MM.1S (cell line): ENCODE measurements at regions not wholly inside any gene's neighbourhood (a gene's known extent, or its start where the extent isn't known, plus 50 kb on each side); places are given as distances from the start of the nearest gene placed in this dataset.
A peak's percentile ranks its signal among the peaks of the same experiment; 100 is the strongest.

Experiments used
- DNase-seq: peaks from one replicate; pipeline ENCODE4 v3.0.0-alpha.2; 2015
- H2AFZ ChIP-seq: fragments of 300-600 bp; sonication (generic); 2 replicates; pipeline ENCODE4 v1.6.0; 2016; ENCODE audit warnings: antibody characterized with exemption, low read length
- H3F3A ChIP-seq: fragments of 300-600 bp; sonication (generic); 2 replicates; pipeline ENCODE4 v1.6.1; 2016; ENCODE audit warnings: mild to moderate bottlenecking, antibody characterized with exemption, low read length, moderate library complexity, mixed read lengths; ENCODE audit not compliant: insufficient read depth
- H3K27ac ChIP-seq: fragments of 300-600 bp; sonication (generic); 2 replicates; pipeline ENCODE4 v1.5.1; 2016; ENCODE audit warnings: mild to moderate bottlenecking, low read length
- H3K27me3 ChIP-seq: fragments of 300-600 bp; sonication (generic); replicated peaks from 2 replicates; pipeline ENCODE4 v1.6.0; 2016; ENCODE audit warnings: low read length; ENCODE audit not compliant: insufficient read depth
- H3K36me3 ChIP-seq: fragments of 300-600 bp; sonication (generic); replicated peaks from 2 replicates; pipeline ENCODE4 v1.6.1; 2016; ENCODE audit warnings: mild to moderate bottlenecking, low read length, mixed read lengths; ENCODE audit not compliant: insufficient read depth
- H3K4me1 ChIP-seq: fragments of 300-600 bp; sonication (generic); 2 replicates; pipeline ENCODE4 v1.6.1; 2016; ENCODE audit warnings: low read length, mixed read lengths
- H3K4me2 ChIP-seq: fragments of 300-600 bp; sonication (generic); 2 replicates; pipeline ENCODE4 v1.6.0; 2016; ENCODE audit warnings: low read depth, low read length
- H3K4me3 ChIP-seq: fragments of 300-600 bp; sonication (generic); 2 replicates; pipeline ENCODE4 v1.5.1; 2016; ENCODE audit warnings: low read length, mixed read lengths
- H3K79me2 ChIP-seq: fragments of 300-600 bp; sonication (generic); 2 replicates; pipeline ENCODE4 v1.6.1; 2016; ENCODE audit warnings: mixed run types, low read length, mixed read lengths
- H3K9ac ChIP-seq: fragments of 300-600 bp; sonication (generic); 2 replicates; pipeline ENCODE4 v1.6.1; 2016; ENCODE audit warnings: low read length, mixed read lengths
- H3K9me2 ChIP-seq: fragments of 300-600 bp; sonication (generic); replicated peaks from 2 replicates; pipeline ENCODE4 v1.6.1; 2016; ENCODE audit warnings: mild to moderate bottlenecking, low read length, mixed read lengths; ENCODE audit not compliant: insufficient read depth
- H3K9me3 ChIP-seq: fragments of 300-600 bp; sonication (generic); replicated peaks from 2 replicates; pipeline ENCODE4 v1.6.1; 2016; ENCODE audit warnings: mild to moderate bottlenecking, low read length, mixed read lengths; ENCODE audit not compliant: insufficient read depth
- H4K20me1 ChIP-seq: fragments of 300-600 bp; sonication (generic); 2 replicates; pipeline ENCODE4 v1.6.1; 2016; ENCODE audit warnings: mild to moderate bottlenecking, low read length, moderate library complexity, mixed read lengths; ENCODE audit not compliant: insufficient read depth
- CTCF ChIP-seq: fragments of 300-600 bp; sonication (generic); IDR thresholded peaks from 2 replicates; pipeline ENCODE4 v1.5.1; 2016; ENCODE audit warnings: antibody characterized with exemption, low read length, mixed read lengths
- EZH2 ChIP-seq: fragments of 300-600 bp; sonication (generic); optimal IDR thresholded peaks from 2 replicates; pipeline ENCODE3; 2017; ENCODE audit warnings: low read depth, mild to moderate bottlenecking, antibody characterized with exemption, low read length, mixed read lengths
- EZH2phosphoT487 ChIP-seq: fragments of 300-600 bp; sonication (generic); IDR thresholded peaks from 2 replicates; pipeline ENCODE4 v1.6.1; 2018; ENCODE audit warnings: antibody characterized with exemption, low read length

- no peaks in the 10 kb centered on the region for H3F3A ChIP-seq
- H3K27me3 ChIP-seq = no peaks in the 10 kb centered on the region
- DNase-seq = peak; percentile 84
- H3K79me2 ChIP-seq = no peaks in the 10 kb centered on the region
- H3K4me2 ChIP-seq = peak overlapping the region; percentile 21; the same call in 1 of the 2 replicates
- H3K4me1 ChIP-seq = peaks cover 24% of the 10 kb centered on the region
- H3K27ac ChIP-seq = peak overlapping the region; percentile 46; the same call in 1 of the 2 replicates
- H3K4me3 ChIP-seq = no peak overlapping the region
- H3K9ac ChIP-seq = no peak overlapping the region
- peak overlapping the region; percentile 40 for H2AFZ ChIP-seq
- no peaks in the 10 kb centered on the region for H4K20me1 ChIP-seq
- H3K9me2 ChIP-seq = no peaks in the 10 kb centered on the region
- TF ChIP-seq CTCF (no peak), EZH2 (no peak), EZH2phosphoT487 (no peak)
- H3K9me3 ChIP-seq = no peaks in the 10 kb centered on the region
- no peaks in the 10 kb centered on the region for H3K36me3 ChIP-seq
Observed at GRCh38 chr10:81288544-81288943, 586.5 kb upstream of the NRG3 start.

GRCh38 chr10:81297292-81297691 is 577.7 kb upstream of the NRG3 start:
- H3K4me2 ChIP-seq = no peak overlapping the region
- H2AFZ ChIP-seq = no peak overlapping the region
- no peaks in the 10 kb centered on the region for H4K20me1 ChIP-seq
- no peak for DNase-seq
- no peak overlapping the region for H3K9ac ChIP-seq
- no peaks in the 10 kb centered on the region for H3K27me3 ChIP-seq
- no peaks in the 10 kb centered on the region for H3K9me2 ChIP-seq
- TF ChIP-seq EZH2 (no peak), CTCF (no peak), EZH2phosphoT487 (no peak)
- no peak overlapping the region for H3K4me3 ChIP-seq
- no peaks in the 10 kb centered on the region for H3K36me3 ChIP-seq
- H3K9me3 ChIP-seq = no peaks in the 10 kb centered on the region
- H3F3A ChIP-seq = no peaks in the 10 kb centered on the region
- no peaks in the 10 kb centered on the region for H3K4me1 ChIP-seq
- H3K27ac ChIP-seq = no peak overlapping the region
- no peaks in the 10 kb centered on the region for H3K79me2 ChIP-seq

GRCh38 chr10:81303656-81304055 is 571.3 kb upstream of the NRG3 start:
- Histone ChIP-seq H3K9ac (no peak overlapping the region), H3K4me2 (no peak overlapping the region), H3K9me3 (no peaks in the 10 kb centered on the region), H3F3A (no peaks in the 10 kb centered on the region), H3K4me1 (no peaks in the 10 kb centered on the region), H3K4me3 (no peak overlapping the region), H4K20me1 (no peaks in the 10 kb centered on the region), H3K27me3 (no peaks in the 10 kb centered on the region), H3K36me3 (no peaks in the 10 kb centered on the region), H3K9me2 (no peaks in the 10 kb centered on the region), H3K79me2 (no peaks in the 10 kb centered on the region), H2AFZ (no peak overlapping the region), H3K27ac (no peak overlapping the region)
- no peak for TF ChIP-seq CTCF
- no peak for TF ChIP-seq EZH2phosphoT487
- no peak for TF ChIP-seq EZH2
- DNase-seq = peak; percentile 32
